ENCODE measurements at regions not wholly inside any gene's neighbourhood (a gene's known extent, or its start where the extent isn't known, plus 50 kb on each side); places are given as distances from the start of the nearest gene placed in this dataset.

GRCh38 chr1:244220410-244220809 lies 169.3 kb downstream of the ZBTB18 start:
- DNase-seq (ENCODE audit: low read depth) = no peak

- DNase-seq (ENCODE audit: low read depth) = no peak
These were observed 170.9 kb downstream of the ZBTB18 start for GRCh38 chr1:244221991-244222390.

- DNase-seq (ENCODE audit: low read depth) = no peak
These were observed 173.7 kb downstream of the ZBTB18 start for GRCh38 chr1:244224487-244225430.

- no peak for DNase-seq (ENCODE audit: low read depth)
These were observed 175.4 kb downstream of the ZBTB18 start for GRCh38 chr1:244226435-244226834.

GRCh38 chr1:244230470-244230869 lies 179.4 kb downstream of the ZBTB18 start:
- DNase-seq (ENCODE audit: low read depth) = no peak

- DNase-seq (ENCODE audit: low read depth) = no peak
These were observed 180.1 kb downstream of the ZBTB18 start for GRCh38 chr1:244231193-244231571.

GRCh38 chr1:244231572-244232315 lies 180.7 kb downstream of the ZBTB18 start:
- no peak for DNase-seq (ENCODE audit: low read depth)

- DNase-seq (ENCODE audit: low read depth) = no peak
These were observed 183.0 kb downstream of the ZBTB18 start for GRCh38 chr1:244234009-244234643.

- DNase-seq (ENCODE audit: low read depth) = no peak
These were observed 184.1 kb downstream of the ZBTB18 start for GRCh38 chr1:244235157-244235556.

- DNase-seq (ENCODE audit: low read depth) = no peak
These were observed 185.0 kb downstream of the ZBTB18 start for GRCh38 chr1:244236101-244236500.

GRCh38 chr1:244236721-244237120 lies 185.6 kb downstream of the ZBTB18 start:
- no peak for DNase-seq (ENCODE audit: low read depth)

- no peak for DNase-seq (ENCODE audit: low read depth)
These were observed 186.4 kb downstream of the ZBTB18 start for GRCh38 chr1:244237445-244237844.

- DNase-seq (ENCODE audit: low read depth) = no peak
These were observed 188.2 kb downstream of the ZBTB18 start for GRCh38 chr1:244239261-244239770.

GRCh38 chr1:244241438-244241837 lies 190.4 kb downstream of the ZBTB18 start:
- no peak for DNase-seq (ENCODE audit: low read depth)

GRCh38 chr1:244242446-244242845 lies 191.4 kb downstream of the ZBTB18 start:
- DNase-seq (ENCODE audit: low read depth) = no peak

GRCh38 chr1:244246334-244246733 lies 195.3 kb downstream of the ZBTB18 start:
- no peak for DNase-seq (ENCODE audit: low read depth)

- no peak for DNase-seq (ENCODE audit: low read depth)
These were observed 197.3 kb downstream of the ZBTB18 start for GRCh38 chr1:244248426-244248825.

GRCh38 chr1:244252211-244252610 lies 199.5 kb downstream of the ADSS2 start:
- DNase-seq (ENCODE audit: low read depth) = no peak

GRCh38 chr1:244254467-244254866 lies 197.2 kb downstream of the ADSS2 start:
- DNase-seq (ENCODE audit: low read depth) = no peak

- DNase-seq (ENCODE audit: low read depth) = no peak
These were observed 196.2 kb downstream of the ADSS2 start for GRCh38 chr1:244255426-244255965.

- no peak for DNase-seq (ENCODE audit: low read depth)
These were observed 195.5 kb downstream of the ADSS2 start for GRCh38 chr1:244256086-244256676.

- no peak for DNase-seq (ENCODE audit: low read depth)
These were observed 187.5 kb downstream of the ADSS2 start for GRCh38 chr1:244264163-244264562.
